ENCODE measurements at regions not wholly inside any gene's neighbourhood (a gene's known extent, or its start where the extent isn't known, plus 50 kb on each side); places are given as distances from the start of the nearest gene placed in this dataset.

DNA sequence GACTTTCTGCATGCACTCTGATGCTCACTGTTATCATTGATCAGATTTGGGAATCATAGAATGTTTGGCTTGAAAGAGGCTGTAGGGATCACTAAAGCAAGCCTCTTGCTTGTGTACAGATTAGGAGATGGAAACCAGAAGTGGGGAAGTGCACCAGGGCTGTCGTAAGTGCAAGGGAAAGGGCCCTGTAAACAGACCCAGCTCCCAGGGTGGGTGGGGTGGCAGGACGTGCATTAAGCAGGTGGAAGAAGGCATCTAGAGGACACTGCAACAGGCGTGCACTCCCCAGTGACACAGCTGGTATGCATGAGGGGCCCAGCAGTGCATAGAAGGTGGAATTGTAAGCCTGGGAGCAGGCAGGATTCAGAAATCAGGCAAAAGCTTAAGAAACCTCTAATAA, 58.0 kb upstream of the SLC7A14 start:
- DNase-seq: no peak

DNA sequence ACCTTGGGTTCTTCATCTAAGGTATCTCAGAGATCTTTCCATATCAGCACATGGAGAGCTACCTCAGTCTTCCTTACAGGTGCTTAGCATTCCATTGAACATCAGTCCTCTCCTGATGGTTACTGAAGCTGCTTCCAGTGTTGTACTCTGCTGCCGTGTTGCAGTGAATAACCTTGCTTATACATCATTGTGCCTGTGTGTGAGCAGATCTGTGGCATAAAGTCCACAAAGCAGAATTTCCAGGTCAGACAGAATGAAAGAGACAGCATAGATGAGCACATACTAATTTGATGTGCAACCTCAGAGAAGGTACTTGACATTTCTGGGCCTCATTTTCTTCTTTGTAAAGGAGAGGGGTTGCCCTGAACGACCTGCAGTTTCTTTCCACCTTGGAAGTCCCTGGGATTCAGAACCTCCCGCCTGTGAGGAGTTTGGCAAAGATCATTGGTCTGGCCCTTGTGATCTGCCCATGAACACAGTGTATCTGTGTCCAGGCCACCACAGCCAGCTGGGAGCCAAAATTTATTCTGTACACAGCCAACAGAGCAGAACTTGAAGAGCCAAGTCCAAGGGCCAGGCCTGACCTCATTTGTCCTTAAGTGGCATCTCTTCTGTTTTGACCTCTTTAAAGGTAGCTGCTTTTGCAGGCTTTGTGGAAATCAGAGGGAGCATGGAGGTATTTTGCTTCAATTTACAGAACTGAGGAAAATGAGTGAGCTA, 57.2 kb upstream of the SLC7A14 start:
- no peak for DNase-seq

DNA sequence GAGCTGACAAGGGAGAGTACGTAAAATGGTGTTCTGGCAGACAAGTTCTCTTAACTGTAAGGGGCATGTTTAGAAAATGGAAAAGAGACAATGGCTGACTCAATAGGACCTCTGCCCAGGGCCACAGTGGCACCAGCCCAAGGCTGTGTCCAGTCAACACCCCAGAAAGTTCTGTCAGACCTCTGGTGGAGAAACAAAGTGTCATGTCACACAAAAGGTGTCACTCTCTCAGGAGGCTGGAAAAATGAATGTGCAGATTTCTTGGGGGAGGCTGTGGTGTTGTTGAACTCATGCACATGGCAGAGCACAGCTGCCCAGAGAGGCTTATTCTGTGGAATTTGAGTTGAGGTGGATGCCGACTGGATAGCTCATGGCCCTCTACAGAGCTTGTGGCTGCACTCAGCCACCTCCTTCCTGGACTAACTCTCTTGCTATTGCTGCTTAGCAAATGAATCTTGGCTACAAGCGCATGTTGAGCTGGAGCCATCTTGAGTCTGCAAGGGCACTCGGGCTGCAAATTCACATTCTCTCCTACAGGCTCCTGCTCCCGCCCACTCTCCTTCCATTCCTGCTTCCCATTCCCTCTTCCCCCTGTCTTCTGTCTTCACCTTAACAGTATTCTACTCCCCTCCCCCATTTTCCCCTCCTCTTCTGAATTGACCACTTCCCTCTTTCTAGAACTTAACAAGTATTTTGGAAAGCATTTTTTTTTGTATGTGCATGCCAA, 55.8 kb upstream of the SLC7A14 start:
- DNase-seq: no peak

DNA sequence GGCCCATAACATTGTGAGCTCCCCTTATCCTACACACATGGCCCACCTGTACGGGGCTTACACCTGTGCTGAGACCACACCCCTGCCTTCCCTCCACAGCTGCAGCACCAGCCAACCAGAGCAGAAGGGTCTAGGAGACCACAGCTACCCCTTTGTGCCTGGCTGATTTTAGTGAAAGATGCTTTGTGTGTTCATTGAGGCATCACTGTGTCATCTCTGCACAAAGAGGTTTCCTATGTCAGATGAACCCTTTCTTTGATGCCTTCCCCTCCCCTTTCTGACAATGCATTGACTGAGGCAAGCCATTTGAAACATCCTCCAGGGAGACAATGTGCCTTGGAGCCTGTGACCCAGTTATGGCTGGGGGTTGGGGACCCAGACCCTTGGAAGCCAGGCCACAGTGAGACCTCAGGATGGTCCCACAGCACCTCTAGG, 54.9 kb upstream of the SLC7A14 start:
- no peak for DNase-seq

DNA sequence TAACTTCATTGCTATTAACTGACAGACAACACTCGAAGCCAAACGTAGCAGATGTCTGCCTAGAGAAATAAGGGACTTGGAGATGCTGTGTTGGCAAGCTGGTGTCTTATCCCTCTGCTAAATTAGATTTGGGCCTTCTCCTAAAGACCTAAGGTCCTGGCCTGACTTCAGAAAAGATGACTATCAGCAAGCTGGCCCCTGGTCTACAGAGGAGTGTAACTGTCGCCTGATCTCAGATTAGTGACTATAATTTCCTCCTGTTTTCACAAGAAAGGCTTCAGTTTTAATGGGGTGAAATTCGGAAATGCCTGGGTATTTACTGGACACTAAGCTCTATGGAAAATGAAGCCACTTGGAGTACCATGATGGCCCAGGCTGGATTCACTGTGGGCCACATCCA, 53.1 kb upstream of the SLC7A14 start:
- no peak for DNase-seq

DNA sequence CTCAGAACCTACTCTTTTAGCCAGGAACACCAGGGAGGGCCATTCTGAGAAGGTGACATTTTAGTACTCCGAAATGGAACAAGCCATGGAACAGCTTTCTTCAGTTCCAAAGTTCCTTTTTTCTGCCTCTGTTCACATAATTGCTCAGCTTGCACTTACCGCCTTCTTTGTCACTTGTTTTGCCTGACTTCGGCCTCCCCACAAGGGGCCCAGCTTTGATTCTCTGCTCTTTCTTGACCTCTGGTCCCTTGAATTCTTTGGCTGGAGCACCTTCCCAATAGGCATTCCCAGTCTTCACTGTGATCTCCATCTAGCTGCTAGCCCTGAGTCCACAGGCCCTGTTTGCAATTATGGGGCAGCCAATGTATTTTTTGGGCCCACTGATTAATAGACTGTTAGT, 51.4 kb upstream of the SLC7A14 start:
- DNase-seq: no peak

DNA sequence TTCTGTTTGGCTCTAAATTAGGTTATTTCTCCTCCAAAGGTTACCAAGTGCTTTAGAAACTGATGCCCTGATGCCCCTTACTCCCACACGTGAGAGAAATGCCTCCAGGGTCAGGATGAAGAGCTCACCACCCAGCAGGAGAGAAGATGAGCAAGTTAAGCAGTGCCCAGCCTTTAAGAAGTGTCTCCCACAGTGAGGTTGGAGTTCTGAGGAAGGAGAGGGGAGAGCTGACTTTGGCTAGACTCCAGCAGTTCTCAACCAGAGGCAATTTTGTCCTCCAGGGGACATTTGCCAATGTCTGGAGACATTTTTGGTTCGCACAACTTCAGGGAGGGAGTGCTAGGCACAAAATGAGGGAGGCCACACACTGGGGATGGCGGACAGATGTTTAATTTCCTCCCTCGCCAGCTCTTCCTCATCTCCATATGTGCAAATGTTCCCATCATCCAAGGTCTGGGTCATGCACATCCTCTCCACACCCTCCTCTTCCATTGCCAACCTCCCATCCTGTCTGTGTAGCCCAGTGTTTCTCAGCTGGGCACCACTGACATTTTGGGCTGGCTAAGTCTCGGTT, 50.6 kb upstream of the SLC7A14 start:
- DNase-seq: no peak

All from activated CD4-positive, alpha-beta T cell treated with anti-CD3 and anti-CD28 coated beads, Interleukin-2, amount 50 U/mL, for 4 hours (primary cell).